ENCODE measurements at regions not wholly inside any gene's neighbourhood (a gene's known extent, or its start where the extent isn't known, plus 50 kb on each side); places are given as distances from the start of the nearest gene placed in this dataset.

DNA sequence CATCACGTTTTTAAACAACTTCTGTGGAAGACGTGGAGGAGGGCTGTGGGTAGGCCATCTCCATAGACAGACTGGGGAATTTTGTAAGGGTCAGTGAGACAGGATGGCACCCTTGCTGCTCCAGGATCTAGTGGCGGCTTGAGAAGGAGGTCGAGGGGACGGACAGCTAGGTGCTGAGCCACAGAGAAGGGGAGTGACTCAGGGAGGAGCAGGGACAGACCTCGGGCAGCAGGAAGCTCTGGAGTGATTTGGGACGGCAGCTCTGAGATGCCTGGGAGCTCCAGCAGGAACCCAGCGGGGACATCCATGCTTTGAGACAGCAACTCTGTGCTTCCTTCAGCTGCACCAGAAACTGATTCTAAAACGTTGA is 169.1 kb upstream of the SOX1 start:
- TF ChIP-seq EP300 (IDR thresholded peaks at IDR 0.05) (no peak), POLR2A (IDR thresholded peaks at IDR 0.05) (no peak)
- TF ChIP-seq, protein P1, sequence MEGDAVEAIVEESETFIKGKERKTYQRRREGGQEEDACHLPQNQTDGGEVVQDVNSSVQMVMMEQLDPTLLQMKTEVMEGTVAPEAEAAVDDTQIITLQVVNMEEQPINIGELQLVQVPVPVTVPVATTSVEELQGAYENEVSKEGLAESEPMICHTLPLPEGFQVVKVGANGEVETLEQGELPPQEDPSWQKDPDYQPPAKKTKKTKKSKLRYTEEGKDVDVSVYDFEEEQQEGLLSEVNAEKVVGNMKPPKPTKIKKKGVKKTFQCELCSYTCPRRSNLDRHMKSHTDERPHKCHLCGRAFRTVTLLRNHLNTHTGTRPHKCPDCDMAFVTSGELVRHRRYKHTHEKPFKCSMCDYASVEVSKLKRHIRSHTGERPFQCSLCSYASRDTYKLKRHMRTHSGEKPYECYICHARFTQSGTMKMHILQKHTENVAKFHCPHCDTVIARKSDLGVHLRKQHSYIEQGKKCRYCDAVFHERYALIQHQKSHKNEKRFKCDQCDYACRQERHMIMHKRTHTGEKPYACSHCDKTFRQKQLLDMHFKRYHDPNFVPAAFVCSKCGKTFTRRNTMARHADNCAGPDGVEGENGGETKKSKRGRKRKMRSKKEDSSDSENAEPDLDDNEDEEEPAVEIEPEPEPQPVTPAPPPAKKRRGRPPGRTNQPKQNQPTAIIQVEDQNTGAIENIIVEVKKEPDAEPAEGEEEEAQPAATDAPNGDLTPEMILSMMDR (IDR thresholded peaks at IDR 0.05): no peak
